A673 (cell line): ENCODE measurements at regions not wholly inside any gene's neighbourhood (a gene's known extent, or its start where the extent isn't known, plus 50 kb on each side); places are given as distances from the start of the nearest gene placed in this dataset.

Experiments used
- CTCF ChIP-seq: fragments of 300-800, 200-600 bp; sonication (generic); conservative IDR thresholded peaks from 2 replicates; pipeline ENCODE4 v1.5.1; 2017; ENCODE audit warnings: low read depth, mild to moderate bottlenecking, antibody characterized with exemption, low read length, moderate library complexity, mixed read lengths
- EZH2 ChIP-seq: fragments of 200-600 bp; sonication (generic); IDR thresholded peaks from 2 replicates; pipeline ENCODE4 v1.6.1; 2017; ENCODE audit warnings: borderline replicate concordance, low read depth, mild to moderate bottlenecking, mixed read lengths, antibody characterized with exemption, low read length; ENCODE audit not compliant: poor library complexity, severe bottlenecking

- no peak for TF ChIP-seq CTCF
- no peak for TF ChIP-seq EZH2
Observed at GRCh38 chr16:85284141-85284817, 172.0 kb upstream of the CIBAR2 start.
